ENCODE measurements at regions not wholly inside any gene's neighbourhood (a gene's known extent, or its start where the extent isn't known, plus 50 kb on each side); places are given as distances from the start of the nearest gene placed in this dataset.

- TF ChIP-seq EP300 (IDR thresholded peaks at IDR 0.05) (no peak), CTCF (IDR thresholded peaks at IDR 0.05) (no peak), POLR2A (IDR thresholded peaks at IDR 0.05; ENCODE audit: low read depth) (no peak)
Measured at GRCh38 chr18:44513233-44513632, 167.5 kb upstream of the SETBP1 start.
